H1 (cell line): ENCODE measurements at regions not wholly inside any gene's neighbourhood (a gene's known extent, or its start where the extent isn't known, plus 50 kb on each side); places are given as distances from the start of the nearest gene placed in this dataset.

Experiments used
- CTCF ChIA-PET: fragments of 300-600 bp; sonication (Branson Sonifier 250); formaldehyde crosslinking; loops from one replicate; lab custom pipeline; 2021; ENCODE audit not compliant: partially characterized antibody; lab: Charles Lee
- POLR2A ChIA-PET: fragments of 300-600 bp; sonication (Branson Sonifier 250); formaldehyde crosslinking; loops from one replicate; lab custom pipeline; 2021; ENCODE audit warnings: inconsistent platforms; ENCODE audit not compliant: partially characterized antibody; lab: Charles Lee
- DNase-seq, 2 experiments: peaks; one replicate each; pipeline versions ENCODE4 v3.0.0 to v3.0.0-alpha.2; 2010 to 2022; ENCODE audit warnings: low spot score in 2 of 2, low read depth in 1 of 2, mixed read lengths in 1 of 2
- FAIRE-seq: peaks from 2 replicates; lab custom pipeline; 2011; peaks lifted over from hg19 to GRCh38; lab: Jason Lieb, UNC
- H2AFZ ChIP-seq: 2 replicates; pipeline ENCODE4 v1.8.1; 2012; ENCODE audit warnings: low read length, inconsistent platforms
- H2AK5ac ChIP-seq: 2 replicates; pipeline ENCODE4 v1.6.1; 2013; ENCODE audit warnings: low read depth, low read length
- H2BK120ac ChIP-seq: replicated peaks from 2 replicates; pipeline ENCODE3; 2013; ENCODE audit warnings: low read depth, low read length, inconsistent platforms
- H2BK12ac ChIP-seq: 2 replicates; pipeline ENCODE4 v1.6.1; 2013; ENCODE audit warnings: low read depth, low read length
- H2BK15ac ChIP-seq: 2 replicates; pipeline ENCODE4 v1.6.1; 2013; ENCODE audit warnings: low read length
- H2BK20ac ChIP-seq: 2 replicates; pipeline ENCODE4 v1.6.1; 2013; ENCODE audit warnings: low read length
- H2BK5ac ChIP-seq: 2 replicates; pipeline ENCODE4 v1.6.1; 2013; ENCODE audit warnings: low read depth, low read length
- H3K14ac ChIP-seq: 2 replicates; pipeline ENCODE4 v1.6.1; 2013; ENCODE audit warnings: inconsistent platforms; ENCODE audit not compliant: insufficient read length
- H3K18ac ChIP-seq: 2 replicates; pipeline ENCODE4 v1.6.1; 2013; ENCODE audit warnings: low read length; ENCODE audit errors: extremely low read depth
- H3K23ac ChIP-seq: 2 replicates; pipeline ENCODE4 v1.6.1; 2013; ENCODE audit warnings: inconsistent platforms; ENCODE audit not compliant: insufficient read length
- H3K23me2 ChIP-seq: 2 replicates; pipeline ENCODE4 v1.6.1; 2013; ENCODE audit warnings: low read depth, low read length
- H3K27ac ChIP-seq: 2 replicates; pipeline ENCODE4 v1.6.1; 2011; ENCODE audit warnings: low read depth, low read length, inconsistent platforms
- H3K27me3 ChIP-seq, 4 experiments: replicated peaks in 1 of 4; 1 replicate in 1 of 4; 2 replicates in 3 of 4; pipeline versions ENCODE4 v1.6.1 to v1.8.1; 2011 to 2013; ENCODE audit warnings: low read length in 3 of 4, mild to moderate bottlenecking in 3 of 4, inconsistent platforms in 2 of 4, mixed read lengths in 2 of 4, moderate library complexity in 1 of 4; ENCODE audit not compliant: control insufficient read depth in 3 of 4, insufficient read depth in 3 of 4; ENCODE audit errors: extremely low read depth in 1 of 4
- H3K36me3 ChIP-seq, 4 experiments: 2 replicates each; pipeline versions ENCODE4 v1.6.1 to v1.8.1; 2011 to 2013; ENCODE audit warnings: mild to moderate bottlenecking in 4 of 4, low read length in 3 of 4, moderate library complexity in 2 of 4, control low read depth in 1 of 4, inconsistent platforms in 1 of 4; ENCODE audit not compliant: insufficient read depth in 4 of 4, control insufficient read depth in 2 of 4
- H3K4ac ChIP-seq: replicated peaks from 2 replicates; pipeline ENCODE3; 2013; ENCODE audit warnings: low read length, low read depth, mixed read lengths, inconsistent platforms; ENCODE audit not compliant: insufficient read length
- H3K4me1 ChIP-seq, 4 experiments: replicated peaks in 1 of 4; 1 replicate in 1 of 4; 2 replicates in 3 of 4; pipeline versions ENCODE4 v1.6.1 to v1.8.1; 2011 to 2013; ENCODE audit warnings: low read length in 3 of 4, inconsistent platforms in 2 of 4, mixed read lengths in 1 of 4; ENCODE audit not compliant: insufficient read depth in 4 of 4, control insufficient read depth in 3 of 4
- H3K4me2 ChIP-seq, 2 experiments: 2 replicates each; pipeline versions ENCODE4 v1.6.1 to v1.8.1; 2011 to 2013; ENCODE audit warnings: low read depth in 2 of 2, low read length in 2 of 2, control low read depth in 1 of 2, inconsistent platforms in 1 of 2, mild to moderate bottlenecking in 1 of 2; ENCODE audit not compliant: insufficient read depth in 1 of 2
- H3K4me3 ChIP-seq, 4 experiments: fragments of 200-600, 300-600 bp in 1 of 4; sonication (generic), shearing (Covaris generic), sonication (Bioruptor Twin) in 1 of 4; 2 replicates each; pipeline versions ENCODE4 v1.5.1 to v1.8.1; 2011 to 2016; ENCODE audit warnings: low read length in 4 of 4, low read depth in 3 of 4, control low read depth in 2 of 4, inconsistent platforms in 2 of 4, mild to moderate bottlenecking in 2 of 4, mixed read lengths in 1 of 4, moderate library complexity in 1 of 4; ENCODE audit not compliant: insufficient read depth in 2 of 4; ENCODE audit errors: extremely low read depth in 1 of 4
- H3K56ac ChIP-seq: replicated peaks from 2 replicates; pipeline ENCODE3; 2013; ENCODE audit warnings: low read depth, mild to moderate bottlenecking, mixed read lengths, low read length, inconsistent platforms; ENCODE audit not compliant: insufficient read length
- H3K79me1 ChIP-seq: 2 replicates; pipeline ENCODE4 v1.6.1; 2013; ENCODE audit warnings: low read depth, low read length, control low read depth
- H3K79me2 ChIP-seq, 2 experiments: 2 replicates each; pipeline versions ENCODE4 v1.6.1 to v1.8.1; 2012 to 2013; ENCODE audit warnings: low read length in 2 of 2, mild to moderate bottlenecking in 2 of 2, inconsistent platforms in 1 of 2; ENCODE audit not compliant: insufficient read depth in 2 of 2, control insufficient read depth in 1 of 2
- H3K9ac ChIP-seq, 4 experiments: replicated peaks in 1 of 4; 1 replicate in 1 of 4; 2 replicates in 3 of 4; pipeline versions ENCODE4 v1.6.1 to v1.8.1; 2011 to 2013; ENCODE audit warnings: low read depth in 3 of 4, low read length in 3 of 4, control low read depth in 2 of 4, mild to moderate bottlenecking in 2 of 4, moderate library complexity in 2 of 4, inconsistent platforms in 1 of 4; ENCODE audit errors: extremely low read depth in 1 of 4
- H3K9me3 ChIP-seq, 2 experiments: 2 replicates each; pipeline versions ENCODE4 v1.6.1 to v1.8.1; 2012 to 2013; ENCODE audit warnings: mild to moderate bottlenecking in 2 of 2, moderate library complexity in 2 of 2, control low read depth in 1 of 2, inconsistent platforms in 1 of 2, low read depth in 1 of 2, low read length in 1 of 2, mixed read lengths in 1 of 2; ENCODE audit not compliant: insufficient read depth in 2 of 2
- H4K20me1 ChIP-seq, 2 experiments: replicated peaks in 1 of 2; 2 replicates each; pipeline versions ENCODE3 to v1.8.1; 2011 to 2013; ENCODE audit warnings: inconsistent platforms in 2 of 2, low read length in 2 of 2, mild to moderate bottlenecking in 1 of 2; ENCODE audit not compliant: insufficient read depth in 2 of 2, control insufficient read depth in 1 of 2
- H4K5ac ChIP-seq: 2 replicates; pipeline ENCODE4 v1.6.1; 2013; ENCODE audit warnings: low read length, low read depth, mixed read lengths, inconsistent platforms; ENCODE audit not compliant: insufficient read length
- H4K8ac ChIP-seq: 2 replicates; pipeline ENCODE4 v1.8.0; 2013; ENCODE audit warnings: mild to moderate bottlenecking, moderate library complexity, low read length, inconsistent platforms; ENCODE audit not compliant: insufficient read depth; ENCODE audit errors: extremely low read depth
- H4K91ac ChIP-seq: replicated peaks from 2 replicates; pipeline ENCODE3; 2013; ENCODE audit warnings: low read length, mixed read lengths, inconsistent platforms; ENCODE audit not compliant: insufficient read length
- ATF3 ChIP-seq: IDR thresholded peaks from 2 replicates; pipeline ENCODE4 v1.6.1; 2011; ENCODE audit warnings: low read depth, mild to moderate bottlenecking, low read length; ENCODE audit not compliant: insufficient read depth
- SRF ChIP-seq: IDR thresholded peaks from 2 replicates; pipeline ENCODE4 v1.6.1; 2011; ENCODE audit warnings: mild to moderate bottlenecking, low read depth, low read length, moderate library complexity
- WGBS, 2 experiments: shearing (Covaris generic) in 1 of 2; methylation state at CpG; one replicate each; pipeline versions ENCODE4 v1.1.6 to v1.1.7; 2013 to 2015; ENCODE audit warnings: low lambda C conversion rate in 2 of 2, mixed read lengths in 2 of 2, inconsistent platforms in 1 of 2, low coverage in 1 of 2, missing lambda C conversion rate in 1 of 2; ENCODE audit not compliant: insufficient replicate concordance in 2 of 2, insufficient coverage in 1 of 2, insufficient read length in 1 of 2; ENCODE audit errors: extremely low coverage in 1 of 2, missing lambda C conversion rate in 1 of 2; 5-methylcytosine and 5-hydroxymethylcytosine counted together

DNA sequence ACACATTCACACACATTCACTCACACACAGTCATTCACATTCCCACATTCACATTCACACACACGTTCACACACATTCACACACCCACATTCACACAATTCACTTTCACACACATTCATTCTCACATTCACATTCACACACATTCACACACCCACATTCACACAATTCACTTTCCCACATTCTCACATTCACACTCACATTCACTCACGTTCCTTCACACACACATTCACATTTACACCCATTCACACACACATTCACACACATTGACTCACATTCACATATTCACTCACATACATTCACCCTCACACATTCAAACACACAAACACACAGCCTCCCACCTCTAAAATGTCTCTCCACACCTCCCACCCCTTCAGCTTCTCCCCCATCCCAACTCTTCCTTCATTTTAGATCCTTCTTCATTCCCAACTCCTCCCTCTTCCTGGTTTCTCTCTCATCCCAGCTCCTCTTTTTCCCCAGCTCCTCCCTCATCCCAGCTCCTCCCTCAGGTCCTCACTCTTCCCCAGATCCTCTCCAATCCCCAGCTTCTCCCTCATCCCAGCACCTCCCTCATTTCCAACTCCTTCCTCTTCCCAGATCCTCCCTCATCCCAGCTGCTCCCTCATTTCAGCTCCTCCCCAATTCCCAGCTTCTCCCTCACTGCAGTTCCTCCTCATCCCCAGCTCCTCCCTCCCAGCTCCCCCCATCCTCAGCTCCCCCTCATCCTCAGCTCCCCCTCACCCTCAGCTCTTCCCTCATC is 111.0 kb downstream of the FAM53A start:
- Histone ChIP-seq H3K27ac (no peak overlapping the region), H3K23ac (no peak overlapping the region), H3K36me3 (no peaks in the 10 kb centered on the region), H3K23me2 (peaks cover 10% of the 10 kb centered on the region; the same call in 1 of the 2 replicates), H2BK5ac (peak overlapping the region; percentile 84; the same call in 1 of the 2 replicates), H3K14ac (no peak overlapping the region), H3K4me1 (peaks cover 2 to 38% (median 28%) of the 10 kb centered on the region in 4 experiments), H2AFZ (no peak overlapping the region), H3K4me2 (peak overlapping the region in 1 of 2 experiments; percentile 67; a peak in 2 of 4 replicates), H3K56ac (peak overlapping the region; percentile 62), H2BK20ac (peak overlapping the region; percentile 80; the same call in 1 of the 2 replicates), H2BK120ac (no peak overlapping the region), H4K20me1 (peaks cover 0 to 4% of the 10 kb centered on the region in 2 experiments), H3K18ac (no peak overlapping the region; the same call in none of the 2 replicates), H4K5ac (no peak overlapping the region), H3K79me2 (no peaks in the 10 kb centered on the region), H3K79me1 (peaks cover 2% of the 10 kb centered on the region; the same call in 1 of the 2 replicates), H3K27me3 (no peaks in the 10 kb centered on the region; a peak in 2 of 7 replicates), H2AK5ac (peak overlapping the region; percentile 100), H2BK15ac (peak overlapping the region; percentile 100), H4K8ac (no peak overlapping the region), H4K91ac (peak overlapping the region; percentile 72), H3K9me3 (no peaks in the 10 kb centered on the region), H3K4me3 (no peak overlapping the region), H3K4ac (no peak overlapping the region), H3K9ac (no peak overlapping the region; a peak in 1 of 7 replicates), H2BK12ac (peak overlapping the region; percentile 100)
- ChIA-PET POLR2A (interaction anchor here (0.6 to 1.6 kb wide), 4 partner anchors 8 to 140 kb away, joined by 3 to 4 read pairs (median 4); partner anchors contain the start of gene SLBP), CTCF (interaction anchor here (0.9 to 2.0 kb wide), 7 partner anchors 17 to 218 kb away, joined by 3 to 5 read pairs (median 4); no protein-coding TSS in a partner anchor)
- 82 to 100% methylated on average over 2 of the region's 2 CpGs for WGBS, 2 experiments
- no peak for FAIRE-seq
- TF ChIP-seq SRF: no peak
- TF ChIP-seq ATF3: no peak
- no peak for DNase-seq
